Thymus (tissue), 11 donors: ENCODE measurements at regions not wholly inside any gene's neighbourhood (a gene's known extent, or its start where the extent isn't known, plus 50 kb on each side); places are given as distances from the start of the nearest gene placed in this dataset.
A peak's percentile ranks its signal among the peaks of the same experiment; 100 is the strongest.

ENCODE experiments used
- DNase-seq, 9 donors: peaks; one replicate each; pipeline ENCODE4 v3.0.0-alpha.2; 2013; ENCODE audit warnings: low spot score in 9 of 9, low read depth in 6 of 9, missing footprints in 1 of 9
- H3K27ac ChIP-seq, 2 donors: one replicate each; pipeline ENCODE4 v1.5.1; 2013; ENCODE audit warnings: control low read depth in 1 of 2, low read depth in 1 of 2, low read length in 1 of 2, mild to moderate bottlenecking in 1 of 2, moderate library complexity in 1 of 2
- H3K27me3 ChIP-seq, 2 donors: one replicate each; pipeline ENCODE4 v1.5.1; 2013; ENCODE audit warnings: low read length in 1 of 2; ENCODE audit not compliant: control insufficient read depth in 2 of 2, insufficient read depth in 1 of 2
- H3K36me3 ChIP-seq, 2 donors: one replicate each; pipeline ENCODE4 v1.5.1; 2013; ENCODE audit warnings: low read length in 1 of 2, mild to moderate bottlenecking in 1 of 2, moderate library complexity in 1 of 2; ENCODE audit not compliant: control insufficient read depth in 2 of 2, insufficient read depth in 2 of 2
- H3K4me1 ChIP-seq, 2 donors: one replicate each; pipeline ENCODE4 v1.5.1; 2013; ENCODE audit warnings: low read length in 2 of 2; ENCODE audit not compliant: control insufficient read depth in 2 of 2, insufficient read depth in 2 of 2
- H3K4me3 ChIP-seq, 2 donors: one replicate each; pipeline ENCODE4 v1.5.1; 2013; ENCODE audit warnings: low read length in 2 of 2, control low read depth in 1 of 2, mild to moderate bottlenecking in 1 of 2
- H3K9me3 ChIP-seq, 2 donors: one replicate each; pipeline ENCODE4 v1.5.1; 2013; ENCODE audit warnings: low read length in 1 of 2, mild to moderate bottlenecking in 1 of 2; ENCODE audit not compliant: control insufficient read depth in 2 of 2, insufficient read depth in 1 of 2
- WGBS: extraction: QIAGEN DNeasy Blood & Tissue Kit; methylation state at CpG from one replicate; pipeline ENCODE4 v1.1.7; 2013; 5-methylcytosine and 5-hydroxymethylcytosine counted together
- donor health status: healthy.

DNA sequence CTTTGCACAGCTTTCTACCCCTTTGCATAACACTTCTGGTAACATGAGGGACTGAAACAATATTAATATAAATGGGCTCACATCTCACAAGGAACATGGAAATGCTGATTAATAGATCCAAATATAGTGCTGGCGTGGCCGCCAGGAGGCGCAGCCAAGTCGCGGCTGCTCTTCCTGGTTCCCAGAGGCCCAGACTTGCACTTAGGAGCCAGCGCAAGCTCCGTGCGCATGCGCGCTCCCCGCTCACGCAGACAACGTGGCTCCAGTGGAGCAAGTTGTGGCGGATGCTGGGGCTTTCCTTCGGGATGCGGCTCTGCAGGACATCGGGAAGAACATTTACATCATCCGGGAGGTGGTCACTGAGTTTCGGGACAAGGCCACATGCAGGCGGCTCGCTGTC is 318.3 kb upstream of the SLC7A11 start:
- no peak for DNase-seq
- WGBS: 88% methylated on average over 21 of the region's 21 CpGs
- no peaks in the 10 kb centered on the region for H3K27me3 ChIP-seq

DNA sequence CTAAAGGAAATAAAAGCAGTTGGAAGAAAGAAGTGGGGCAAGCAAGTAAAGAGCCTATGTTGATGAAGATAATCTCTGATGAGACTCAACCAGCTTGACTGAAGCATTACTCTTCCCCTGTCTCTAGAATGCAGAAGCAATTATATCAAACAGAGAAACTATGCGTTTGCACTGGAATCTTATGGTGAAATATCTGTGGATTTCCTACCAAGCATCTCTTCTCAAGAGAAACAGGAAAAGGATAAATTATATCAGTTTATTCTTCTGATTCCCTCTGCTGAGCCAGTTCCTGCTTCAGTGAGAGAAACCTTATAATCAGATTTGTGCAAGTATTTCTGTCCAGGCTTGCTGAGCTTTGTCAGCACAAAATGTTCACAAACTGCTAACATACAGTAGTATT is 316.7 kb upstream of the SLC7A11 start:
- no peak for DNase-seq
- Histone ChIP-seq H3K4me1 (no peaks in the 10 kb centered on the region), H3K27me3 (no peaks in the 10 kb centered on the region), H3K9me3 (peaks cover 0 to 11% of the 10 kb centered on the region in 2 donors), H3K36me3 (no peaks in the 10 kb centered on the region), H3K4me3 (no peak overlapping the region), H3K27ac (no peak overlapping the region)
- 86% methylated on average over 1 of the region's 1 CpG for WGBS

More for the DNA sequence above, 318.3 kb upstream of the SLC7A11 start:
- H3K27ac ChIP-seq: no peak overlapping the region
- no peaks in the 10 kb centered on the region for H3K4me1 ChIP-seq
- no peak overlapping the region for H3K4me3 ChIP-seq
- no peaks in the 10 kb centered on the region for H3K36me3 ChIP-seq
- peaks cover 0 to 11% of the 10 kb centered on the region in 2 donors for H3K9me3 ChIP-seq

DNA sequence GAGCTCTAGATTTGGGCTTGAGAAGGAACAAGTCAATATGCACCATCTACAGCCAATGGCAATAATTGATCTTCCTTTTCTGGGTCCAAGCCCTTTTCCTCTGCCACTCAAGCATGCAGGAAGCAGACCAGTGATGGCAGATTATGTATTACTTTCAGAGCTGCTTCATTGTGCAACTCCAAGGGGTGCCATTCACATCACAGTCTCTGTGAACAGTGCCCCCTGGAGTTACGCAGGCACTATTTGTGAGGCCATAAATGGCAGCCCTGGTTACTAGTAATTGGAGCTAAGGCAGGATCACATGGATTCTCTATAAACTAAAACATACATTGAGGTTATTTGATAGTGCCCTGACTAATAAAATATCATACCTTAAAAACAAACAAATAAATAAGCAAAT is 313.4 kb upstream of the SLC7A11 start:
- peaks cover 0 to 5% of the 10 kb centered on the region in 2 donors for H3K9me3 ChIP-seq
- H3K27ac ChIP-seq: no peak overlapping the region
- no peaks in the 10 kb centered on the region for H3K36me3 ChIP-seq
- H3K27me3 ChIP-seq: no peaks in the 10 kb centered on the region
- DNase-seq: no peak
- 92% methylated on average over 1 of the region's 1 CpG for WGBS
- H3K4me3 ChIP-seq: no peak overlapping the region
- H3K4me1 ChIP-seq: no peaks in the 10 kb centered on the region

DNA sequence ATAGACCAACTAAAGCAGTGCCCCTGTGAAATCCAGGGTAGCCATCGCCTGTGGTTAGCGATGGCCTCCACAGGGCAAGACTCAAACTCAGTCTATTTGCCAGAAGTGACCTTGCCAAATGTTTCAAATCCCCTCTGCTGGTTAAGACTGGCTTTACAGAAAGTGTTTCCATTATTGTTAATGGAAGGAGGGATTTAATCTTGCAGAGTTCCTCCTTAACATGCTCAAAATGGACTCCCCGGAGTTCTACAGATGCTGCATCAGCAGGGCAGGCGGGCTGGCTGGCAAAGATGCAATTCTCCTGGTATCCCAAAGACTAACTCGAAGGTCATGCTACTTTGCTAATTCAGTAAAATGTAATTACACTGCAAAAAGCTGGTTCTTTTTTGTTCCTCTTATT is 313.0 kb upstream of the SLC7A11 start:
- Histone ChIP-seq H3K27me3 (no peaks in the 10 kb centered on the region), H3K9me3 (peaks cover 0 to 2% of the 10 kb centered on the region in 2 donors), H3K36me3 (no peaks in the 10 kb centered on the region), H3K4me1 (no peaks in the 10 kb centered on the region), H3K4me3 (no peak overlapping the region), H3K27ac (no peak overlapping the region)
- DNase-seq: no peak
- WGBS: 95% methylated on average over 5 of the region's 5 CpGs

DNA sequence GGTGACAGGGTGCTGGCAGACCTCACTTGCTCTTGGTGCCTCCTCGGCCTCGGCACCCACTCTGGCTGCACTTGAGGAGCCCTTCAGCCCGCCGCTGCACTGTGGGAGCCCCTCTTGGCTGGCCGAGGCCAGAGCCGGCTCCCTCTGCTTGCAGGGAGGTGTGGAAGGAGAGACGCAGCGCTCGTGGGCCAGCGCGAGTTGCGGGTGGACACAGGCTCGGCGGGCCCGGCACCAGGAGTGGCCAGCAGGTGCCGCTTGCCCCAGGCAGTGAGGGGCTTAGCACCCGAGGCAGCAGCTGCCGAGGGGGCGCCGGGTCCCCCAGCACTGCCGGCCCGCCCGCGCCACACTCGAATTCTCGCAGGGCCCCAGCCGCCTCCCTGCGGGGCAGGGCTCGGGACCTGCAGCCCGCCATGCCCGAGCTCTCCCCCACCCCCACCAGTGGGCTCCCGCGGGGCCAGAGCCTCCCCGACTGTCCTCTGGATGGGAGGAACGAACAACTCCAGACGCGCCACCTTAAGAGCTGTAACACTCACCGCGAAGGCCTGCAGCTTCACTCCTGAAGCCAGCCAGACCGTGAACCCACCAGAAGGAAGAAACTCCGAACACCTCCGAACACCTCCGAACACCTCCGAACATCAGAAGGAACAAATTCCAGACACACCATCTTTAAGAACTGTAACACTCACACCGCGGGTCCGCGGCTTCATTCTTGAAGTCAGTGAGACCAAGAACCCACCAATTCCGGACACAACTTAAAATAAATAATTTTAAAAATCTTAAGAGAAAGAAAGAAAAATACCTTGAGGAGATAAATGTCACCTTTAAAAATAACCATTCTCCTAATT is 311.1 kb upstream of the SLC7A11 start:
- DNase-seq: peak in 1 of 9 donors; percentile 23
- Histone ChIP-seq H3K27ac (no peak overlapping the region), H3K36me3 (no peaks in the 10 kb centered on the region), H3K4me3 (peak overlapping the region in 1 of 2 donors; percentile 35), H3K27me3 (no peaks in the 10 kb centered on the region), H3K4me1 (no peaks in the 10 kb centered on the region), H3K9me3 (peaks cover 0 to 2% of the 10 kb centered on the region in 2 donors)
- 65% methylated on average over 49 of the region's 49 CpGs for WGBS

DNA sequence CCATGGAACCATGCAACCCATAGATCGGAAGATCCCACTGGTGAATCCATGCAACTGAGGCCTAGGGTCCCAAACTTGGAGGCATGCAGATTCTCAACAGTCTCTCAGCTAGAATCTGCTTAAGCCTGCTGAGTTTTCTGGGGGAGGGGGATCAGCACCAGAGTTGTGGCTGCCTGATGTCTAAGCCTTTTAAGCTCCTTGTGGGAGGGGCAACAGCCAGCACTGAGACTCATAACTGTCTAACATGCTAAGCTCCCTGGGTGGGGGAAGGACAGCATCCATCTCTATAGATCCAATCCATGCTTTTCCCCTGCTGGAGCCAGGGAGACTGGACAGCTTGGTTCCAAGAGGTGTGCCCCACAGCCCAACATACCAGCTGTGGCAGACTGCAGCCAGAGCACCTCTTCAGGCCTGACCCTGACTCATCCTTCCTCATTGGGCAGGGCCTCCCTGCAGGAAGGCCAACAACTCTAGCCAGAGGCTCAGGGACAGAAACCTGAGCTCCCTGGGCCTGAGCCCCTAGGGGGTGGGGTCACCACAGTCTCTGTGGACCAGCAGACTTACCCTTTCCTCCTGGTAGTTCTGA is 300.1 kb upstream of the SLC7A11 start:
- Histone ChIP-seq H3K9me3 (no peaks in the 10 kb centered on the region), H3K4me1 (no peaks in the 10 kb centered on the region), H3K36me3 (no peaks in the 10 kb centered on the region), H3K27me3 (no peaks in the 10 kb centered on the region), H3K4me3 (no peak overlapping the region), H3K27ac (no peak overlapping the region)
- DNase-seq: no peak
- WGBS: 100% methylated on average over 1 of the region's 1 CpG

DNA sequence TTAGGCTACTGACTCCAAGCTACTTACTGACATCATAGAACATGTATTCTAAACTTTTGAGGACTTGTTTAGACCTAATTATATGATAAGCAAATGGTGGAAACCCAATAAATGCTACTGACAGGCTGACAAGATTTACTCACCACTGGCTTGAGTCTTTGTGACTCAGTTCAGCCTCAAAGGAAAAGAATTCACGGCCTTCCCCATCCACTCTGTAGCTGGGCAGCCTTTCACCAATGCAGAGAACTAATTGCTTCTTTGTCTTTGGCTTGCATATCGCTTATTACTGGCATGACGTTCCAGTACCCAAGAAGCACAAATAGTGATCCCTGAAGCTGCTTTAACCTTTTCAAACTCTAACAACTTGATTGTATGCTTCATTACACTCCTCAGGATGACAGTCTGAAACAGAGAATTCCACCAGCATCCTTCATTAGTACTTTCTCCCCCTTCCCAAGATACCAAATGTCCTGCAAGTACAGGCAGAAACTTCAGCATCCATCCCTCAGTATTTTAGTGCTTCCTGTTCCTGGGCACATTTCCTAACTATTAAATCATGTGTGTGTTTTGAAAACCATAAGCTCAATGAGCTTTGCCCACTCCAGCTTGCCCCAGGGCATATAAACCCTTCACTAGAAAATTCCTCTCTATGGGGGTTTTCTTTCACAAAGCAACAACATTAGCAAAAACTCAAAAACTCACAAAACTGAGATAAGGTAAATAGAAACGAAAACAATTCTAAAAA is 298.1 kb upstream of the SLC7A11 start:
- no peak for DNase-seq
- H3K4me1 ChIP-seq: no peaks in the 10 kb centered on the region
- H3K9me3 ChIP-seq: no peaks in the 10 kb centered on the region
- no peaks in the 10 kb centered on the region for H3K36me3 ChIP-seq
- H3K27ac ChIP-seq: no peak overlapping the region
- no peaks in the 10 kb centered on the region for H3K27me3 ChIP-seq
- H3K4me3 ChIP-seq: no peak overlapping the region
- WGBS: 88% methylated on average over 4 of the region's 4 CpGs

DNA sequence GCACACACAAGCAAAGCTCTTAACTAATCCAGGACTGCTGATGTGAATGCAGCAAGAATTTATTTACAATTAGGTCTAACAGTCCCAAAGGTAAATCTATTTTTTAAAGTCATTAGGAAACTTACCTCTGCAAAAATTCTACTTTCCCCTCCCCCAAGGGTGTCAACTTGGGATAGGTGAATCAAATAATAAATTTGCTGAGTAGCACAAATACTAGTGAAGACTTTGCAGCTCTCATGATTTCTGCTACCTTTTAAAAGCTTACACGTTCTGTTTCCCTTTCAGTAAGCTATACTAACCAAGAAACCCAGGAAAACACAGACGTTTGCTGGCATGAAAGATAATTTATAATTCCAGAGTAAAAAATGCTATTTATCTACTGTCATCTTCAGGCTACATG is 296.6 kb upstream of the SLC7A11 start:
- Histone ChIP-seq H3K27me3 (no peaks in the 10 kb centered on the region), H3K4me1 (no peaks in the 10 kb centered on the region), H3K9me3 (no peaks in the 10 kb centered on the region), H3K27ac (no peak overlapping the region), H3K4me3 (no peak overlapping the region), H3K36me3 (no peaks in the 10 kb centered on the region)
- WGBS: 80% methylated on average over 2 of the region's 2 CpGs
- DNase-seq: no peak
